ENCODE measurements at regions not wholly inside any gene's neighbourhood (a gene's known extent, or its start where the extent isn't known, plus 50 kb on each side); places are given as distances from the start of the nearest gene placed in this dataset.

GRCh38 chr7:46157931-46158330 is 236.9 kb upstream of the IGFBP3 start:
- Histone ChIP-seq H3K36me3 (no peaks in the 10 kb centered on the region), H3K27me3 (no peaks in the 10 kb centered on the region), H3K9me3 (no peaks in the 10 kb centered on the region), H3K4me3 (ENCODE audit: low read depth, low read length) (no peak overlapping the region), H3K4me1 (no peaks in the 10 kb centered on the region)
- TF ChIP-seq CTCF (IDR thresholded peaks at IDR 0.05; ENCODE audit: low read depth, low read length) = no peak
- DNase-seq = no peak

GRCh38 chr7:46157404-46157803 is 236.3 kb upstream of the IGFBP3 start:
- Histone ChIP-seq H3K4me1 (no peaks in the 10 kb centered on the region), H3K27me3 (no peaks in the 10 kb centered on the region), H3K36me3 (no peaks in the 10 kb centered on the region), H3K9me3 (no peaks in the 10 kb centered on the region), H3K4me3 (ENCODE audit: low read depth, low read length) (no peak overlapping the region)
- TF ChIP-seq CTCF (IDR thresholded peaks at IDR 0.05; ENCODE audit: low read depth, low read length) = no peak
- DNase-seq = no peak

GRCh38 chr7:46156853-46157252 is 235.8 kb upstream of the IGFBP3 start:
- Histone ChIP-seq H3K27me3 (no peaks in the 10 kb centered on the region), H3K9me3 (no peaks in the 10 kb centered on the region), H3K36me3 (no peaks in the 10 kb centered on the region), H3K4me1 (no peaks in the 10 kb centered on the region), H3K4me3 (ENCODE audit: low read depth, low read length) (no peak overlapping the region)
- no peak for TF ChIP-seq CTCF (IDR thresholded peaks at IDR 0.05; ENCODE audit: low read depth, low read length)
- DNase-seq = no peak

DNA sequence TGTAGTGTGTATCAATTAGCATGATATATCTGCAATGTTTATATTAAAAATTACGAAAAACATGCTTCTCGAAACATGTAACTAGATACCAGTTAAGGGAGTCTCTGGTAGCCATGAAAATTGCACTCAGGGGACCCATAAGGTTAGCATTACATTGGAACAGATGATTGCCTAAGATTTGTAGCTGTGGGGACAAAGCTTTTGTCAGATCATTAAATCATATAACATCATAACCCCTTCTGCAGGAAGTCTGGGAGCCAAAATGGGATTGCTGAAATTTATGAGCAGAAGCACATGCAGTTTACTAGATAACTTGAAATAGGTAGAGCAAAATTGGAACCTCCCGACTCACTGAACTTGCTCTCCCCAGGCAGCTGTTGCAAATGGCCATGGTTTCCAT is 235.0 kb upstream of the IGFBP3 start:
- Histone ChIP-seq H3K27me3 (no peaks in the 10 kb centered on the region), H3K9me3 (no peaks in the 10 kb centered on the region), H3K36me3 (no peaks in the 10 kb centered on the region), H3K4me3 (ENCODE audit: low read depth, low read length) (no peak overlapping the region), H3K4me1 (no peaks in the 10 kb centered on the region)
- no peak for TF ChIP-seq CTCF (IDR thresholded peaks at IDR 0.05; ENCODE audit: low read depth, low read length)
- DNase-seq = no peak

- H3K4me1 ChIP-seq = no peaks in the 10 kb centered on the region
- no peak overlapping the region for H3K4me3 ChIP-seq (ENCODE audit: low read depth, low read length)
- H3K9me3 ChIP-seq = no peaks in the 10 kb centered on the region
- no peaks in the 10 kb centered on the region for H3K36me3 ChIP-seq
- no peak for DNase-seq
- H3K27me3 ChIP-seq = no peaks in the 10 kb centered on the region
- TF ChIP-seq CTCF (IDR thresholded peaks at IDR 0.05; ENCODE audit: low read depth, low read length) = no peak
These were observed 234.3 kb upstream of the IGFBP3 start for GRCh38 chr7:46155367-46155766.

- no peak for DNase-seq
- Histone ChIP-seq H3K27me3 (no peaks in the 10 kb centered on the region), H3K4me3 (ENCODE audit: low read depth, low read length) (no peak overlapping the region), H3K36me3 (no peaks in the 10 kb centered on the region), H3K4me1 (no peaks in the 10 kb centered on the region), H3K9me3 (no peaks in the 10 kb centered on the region)
- TF ChIP-seq CTCF (IDR thresholded peaks at IDR 0.05; ENCODE audit: low read depth, low read length) = no peak
These were observed 233.1 kb upstream of the IGFBP3 start for GRCh38 chr7:46153951-46154787.

Measured in BE2C (cell line).